ENCODE measurements at regions not wholly inside any gene's neighbourhood (a gene's known extent, or its start where the extent isn't known, plus 50 kb on each side); places are given as distances from the start of the nearest gene placed in this dataset.

DNA sequence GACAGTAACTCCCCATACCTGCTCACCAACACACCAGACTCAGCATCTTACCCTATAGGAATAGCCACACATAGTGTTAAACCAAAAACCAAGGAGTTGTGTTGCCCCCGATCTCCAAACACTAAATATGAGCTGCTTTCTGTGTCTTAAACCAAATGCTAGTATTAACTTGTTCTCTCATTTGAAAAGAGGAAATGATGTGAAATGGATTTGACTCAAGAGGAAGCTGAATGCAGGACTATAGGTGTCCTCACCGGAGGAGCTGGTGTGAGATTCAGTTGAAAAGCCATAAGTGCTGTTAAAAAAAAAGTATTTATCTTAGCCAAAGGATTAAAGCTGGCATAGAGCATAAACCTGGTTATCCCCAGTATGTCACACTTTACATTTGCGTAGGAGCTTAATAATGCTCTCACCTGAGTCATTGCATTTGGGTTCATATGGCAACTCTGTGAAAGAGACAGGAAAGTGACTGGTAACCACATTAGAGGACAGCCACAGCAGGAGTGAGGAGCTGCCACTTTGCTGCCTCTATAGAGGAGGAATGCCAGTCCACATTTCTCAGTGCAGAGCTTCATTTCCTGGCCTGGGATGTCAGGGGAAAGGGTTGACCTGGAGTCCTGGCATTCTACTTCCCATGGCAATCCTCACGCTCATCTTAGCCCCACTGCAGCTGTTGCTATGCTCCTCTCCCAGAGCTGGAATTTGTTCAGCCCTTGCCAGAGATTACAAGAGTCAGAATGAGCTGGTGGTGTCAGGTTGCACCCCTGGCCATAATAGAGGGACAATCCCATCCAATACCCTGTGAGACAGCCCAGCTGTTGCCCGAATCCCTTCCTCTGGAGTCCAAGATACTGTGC lies 143.3 kb upstream of the ANKFN1 start:
- DNase-seq (ENCODE audit: low read depth), result peak; percentile 4

DNA sequence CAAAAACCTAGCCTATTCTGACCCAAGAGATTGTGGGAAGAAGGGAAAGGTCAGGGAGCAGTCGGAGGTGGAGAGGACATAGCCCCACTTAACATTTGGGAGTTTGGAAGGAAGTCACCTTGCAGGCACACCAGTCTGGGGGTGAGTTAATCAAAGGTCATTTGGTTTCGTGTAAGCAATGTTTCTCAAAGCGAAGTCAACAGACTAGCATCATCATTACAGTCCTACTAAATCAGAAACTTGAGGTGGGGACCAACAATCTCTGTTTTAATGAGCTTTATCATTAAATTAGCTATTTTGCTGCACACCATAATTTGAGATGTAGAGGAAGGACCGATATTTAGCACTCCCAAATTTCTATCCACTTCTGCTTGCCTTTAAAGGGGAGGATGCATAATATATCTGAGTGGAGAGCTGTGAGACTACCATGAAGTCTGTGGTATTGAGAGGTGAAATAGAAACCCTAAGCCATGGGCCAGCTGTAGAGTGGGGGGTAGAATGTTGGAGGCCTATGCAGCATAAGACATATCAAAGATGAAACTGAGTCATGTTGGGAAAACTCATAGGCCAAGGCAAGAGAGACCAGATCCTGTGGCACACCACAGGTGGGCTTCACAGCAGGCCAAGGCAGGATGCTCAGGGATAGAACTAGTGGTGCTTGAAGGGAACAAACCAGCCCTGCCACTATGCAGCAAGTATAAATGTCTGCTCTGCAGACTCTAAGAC lies 141.7 kb upstream of the ANKFN1 start:
- no peak for DNase-seq (ENCODE audit: low read depth)

DNA sequence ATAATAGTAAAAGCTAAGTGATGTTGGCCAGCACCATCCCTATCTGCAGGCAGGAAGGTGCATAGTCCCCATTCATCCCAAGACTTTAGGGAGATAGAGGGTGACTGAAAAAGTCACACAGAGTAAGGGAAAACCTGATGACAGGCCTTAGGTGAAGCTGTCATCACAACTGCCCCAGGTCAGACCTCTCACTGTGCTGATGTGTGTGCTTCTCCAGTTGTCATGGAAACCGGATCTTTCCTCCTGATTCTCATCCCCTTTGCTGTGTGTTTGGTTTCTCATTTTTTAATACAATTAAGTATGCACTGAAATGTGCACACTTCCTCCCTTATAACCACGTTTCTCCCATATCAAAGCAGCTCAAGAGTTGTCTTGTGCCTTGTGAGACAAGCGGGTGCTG lies 135.1 kb upstream of the ANKFN1 start:
- no peak for DNase-seq (ENCODE audit: low read depth)

DNA sequence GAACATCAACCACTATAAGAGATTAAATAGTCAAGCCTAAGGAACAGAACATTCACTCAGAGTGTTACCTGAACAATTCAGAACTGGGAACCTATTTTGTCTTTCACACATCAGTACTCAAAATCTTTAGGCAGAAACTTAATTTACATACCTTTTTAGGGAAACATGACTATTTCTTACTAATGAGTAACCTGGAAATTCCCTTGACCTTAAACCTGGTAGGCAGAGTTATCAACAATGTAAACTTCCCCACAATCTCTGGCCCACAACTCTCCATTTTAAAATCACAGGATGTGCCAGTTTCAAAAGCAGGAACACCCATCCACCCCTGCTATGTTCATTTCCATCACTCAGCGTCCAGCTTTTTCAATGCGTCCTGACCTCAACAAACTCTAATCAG lies 132.9 kb upstream of the ANKFN1 start:
- DNase-seq (ENCODE audit: low read depth), result no peak

DNA sequence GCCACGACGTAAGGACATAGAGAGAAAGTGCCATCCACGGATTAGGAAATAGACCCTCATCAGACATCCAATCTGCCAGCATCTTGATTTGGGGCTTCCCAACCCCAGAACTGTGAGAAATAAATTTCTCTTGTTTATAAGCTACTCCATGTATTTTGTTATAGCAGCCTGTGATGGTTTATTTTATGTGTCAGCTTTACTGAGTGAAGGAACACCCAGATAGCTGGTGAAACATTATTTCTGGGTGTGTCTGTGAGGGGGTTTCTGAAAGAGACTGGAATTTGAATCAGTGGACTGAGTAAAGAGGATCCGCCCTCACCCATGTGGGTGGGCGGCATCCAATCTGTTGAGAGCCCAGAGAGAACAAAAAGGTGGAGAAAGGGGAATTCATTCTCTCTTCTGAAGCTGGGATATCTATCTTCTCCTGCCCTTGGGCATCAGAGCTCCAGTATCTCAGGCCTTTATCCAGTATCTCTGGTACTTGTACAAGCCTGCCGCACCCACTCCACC lies 131.5 kb upstream of the ANKFN1 start:
- DNase-seq (ENCODE audit: low read depth), result no peak

DNA sequence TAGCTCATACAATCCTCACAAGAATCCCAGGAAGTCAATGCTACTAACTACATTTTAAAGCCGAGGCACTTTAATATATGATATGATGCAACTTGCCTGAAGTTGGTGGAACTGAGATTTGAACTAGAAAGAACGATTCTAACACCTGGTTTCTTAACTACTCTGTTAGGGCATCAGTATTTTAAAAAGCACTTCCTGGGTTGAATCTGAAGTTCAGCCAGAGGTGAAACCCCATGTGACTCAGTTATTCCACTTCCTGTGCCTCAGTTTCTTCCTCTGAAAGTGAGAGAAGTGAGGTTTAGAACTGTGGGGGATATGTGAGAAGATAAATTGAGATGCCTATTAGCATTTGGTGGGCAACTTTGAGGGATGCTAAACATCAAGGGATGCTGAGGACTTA lies 129.4 kb upstream of the ANKFN1 start:
- DNase-seq (ENCODE audit: low read depth), result no peak

DNA sequence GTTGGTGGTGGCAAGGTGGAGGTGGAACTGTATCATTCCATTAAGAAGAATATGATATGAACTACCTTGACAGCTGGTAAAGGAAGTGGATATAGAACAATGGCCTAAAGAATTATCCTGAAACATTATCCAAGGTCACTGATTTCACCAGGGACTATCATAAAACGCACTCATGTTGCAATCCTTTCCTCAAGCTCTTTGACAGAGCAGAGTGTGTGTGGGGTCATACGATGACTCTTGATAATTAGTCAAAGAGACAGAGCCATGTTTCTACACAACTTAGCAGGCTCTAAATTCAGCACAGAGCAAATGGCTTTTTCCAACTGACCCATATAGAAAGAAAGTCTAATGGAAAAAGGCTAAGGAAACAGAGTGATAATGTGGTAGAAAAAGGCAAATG lies 126.4 kb upstream of the ANKFN1 start:
- no peak for DNase-seq (ENCODE audit: low read depth)

DNA sequence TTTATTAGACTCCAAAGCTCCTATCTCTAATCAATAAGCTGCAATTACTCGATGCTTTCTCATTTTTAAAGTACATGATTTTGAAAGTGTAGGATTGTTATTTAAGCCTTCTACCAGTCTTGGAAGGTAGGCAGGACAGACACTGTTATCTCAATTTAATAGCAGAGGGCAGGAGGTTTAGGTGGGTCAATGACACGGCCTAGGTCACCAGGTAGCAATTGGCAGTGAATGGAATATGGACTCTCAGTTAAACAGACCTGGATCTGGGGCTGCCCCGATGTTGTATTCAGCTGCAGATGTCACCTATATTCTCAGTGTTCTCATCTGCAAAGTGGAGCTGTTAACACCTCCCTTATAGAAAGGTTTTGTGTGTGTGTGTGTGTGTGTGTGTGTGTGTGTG lies 124.4 kb upstream of the ANKFN1 start:
- DNase-seq (ENCODE audit: low read depth), result no peak

DNA sequence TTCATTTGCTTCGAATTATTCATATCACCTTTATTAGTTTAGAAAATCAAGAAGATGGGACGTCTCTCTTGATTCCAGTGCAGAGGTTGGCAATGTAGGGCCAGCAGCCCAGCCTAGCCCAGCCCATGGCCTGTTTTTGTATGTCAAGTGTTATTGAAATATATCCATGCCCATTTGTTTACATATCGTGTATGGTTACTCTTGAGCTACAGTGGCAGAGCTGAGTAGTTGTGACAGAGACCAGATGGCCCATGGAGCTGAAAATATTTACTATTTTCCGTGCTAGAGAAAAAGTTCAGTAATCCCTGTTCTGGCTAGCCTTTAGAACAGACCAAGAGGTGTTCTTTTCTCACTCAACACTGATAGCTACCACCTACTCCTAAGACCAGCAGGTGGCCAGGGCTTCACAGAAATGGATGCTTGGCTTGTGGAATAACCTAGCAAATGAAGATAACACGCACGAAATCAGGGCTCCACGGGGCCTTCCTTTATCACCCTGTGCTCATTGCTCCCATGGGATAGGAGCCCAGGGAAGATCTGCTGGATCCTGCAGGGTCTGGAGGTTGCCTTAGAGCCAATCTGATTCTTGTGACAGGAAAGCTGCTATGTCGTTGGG lies 123.2 kb upstream of the ANKFN1 start:
- no peak for DNase-seq (ENCODE audit: low read depth)

DNA sequence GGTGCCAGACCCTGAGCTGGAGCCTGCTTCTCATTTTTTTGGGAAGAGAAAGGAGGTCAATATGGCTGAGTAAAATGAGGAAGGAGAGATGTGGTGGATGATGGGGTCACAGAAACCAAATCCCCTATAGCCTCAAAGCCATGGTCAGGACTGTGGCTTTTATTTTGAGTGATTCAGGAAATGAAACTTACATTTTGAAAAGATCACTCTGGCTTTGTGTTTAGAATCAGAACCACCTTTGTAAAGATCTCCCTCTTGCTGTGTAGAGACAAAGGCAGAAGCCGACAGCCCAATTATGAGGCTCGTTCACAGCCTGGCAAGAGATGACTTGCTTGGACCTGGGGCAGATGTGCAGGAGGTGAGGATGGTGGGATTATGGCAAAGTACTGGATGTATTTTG lies 121.6 kb upstream of the ANKFN1 start:
- no peak for DNase-seq (ENCODE audit: low read depth)

DNA sequence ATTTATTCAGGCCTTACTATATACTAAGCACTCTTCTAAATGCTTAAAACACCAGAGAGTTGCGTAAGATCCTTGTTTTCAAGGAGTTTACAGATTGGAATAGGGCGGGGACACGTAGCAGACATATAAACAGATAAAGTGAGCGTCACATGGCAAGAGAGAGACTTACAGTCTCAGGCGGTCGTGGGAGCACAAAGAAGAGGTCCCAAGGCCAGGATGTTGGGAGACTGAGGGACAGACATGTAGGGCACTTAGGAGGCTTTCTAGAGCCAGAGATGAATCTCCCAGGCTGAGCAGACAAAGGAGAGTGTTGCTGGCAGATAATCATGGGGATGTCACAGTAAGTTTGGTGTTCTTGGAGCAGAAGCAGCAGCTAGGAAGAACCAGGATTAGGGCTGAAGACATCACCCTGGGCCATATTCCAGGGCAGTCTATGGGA lies 119.1 kb upstream of the ANKFN1 start:
- no peak for DNase-seq (ENCODE audit: low read depth)

DNA sequence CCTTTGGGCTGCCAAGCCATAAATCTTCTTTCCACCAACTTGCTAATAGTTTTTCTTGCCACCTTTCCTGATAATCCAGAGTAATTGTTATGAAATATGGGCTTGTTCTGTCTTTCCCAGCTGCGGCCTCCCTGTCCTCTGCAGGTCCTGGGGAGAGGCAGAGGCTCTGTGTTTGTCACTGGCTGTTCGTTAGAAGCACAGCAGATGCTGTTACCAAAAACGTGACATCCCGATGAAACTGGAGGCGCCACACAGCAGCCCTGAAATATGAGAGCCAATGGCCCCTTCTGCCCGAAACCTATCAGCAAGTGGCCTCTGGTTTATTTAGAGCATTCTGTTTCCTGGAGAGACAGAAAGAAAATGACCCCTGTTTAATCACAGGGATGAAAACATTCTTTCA lies 115.1 kb upstream of the ANKFN1 start:
- DNase-seq (ENCODE audit: low read depth), result no peak

DNA sequence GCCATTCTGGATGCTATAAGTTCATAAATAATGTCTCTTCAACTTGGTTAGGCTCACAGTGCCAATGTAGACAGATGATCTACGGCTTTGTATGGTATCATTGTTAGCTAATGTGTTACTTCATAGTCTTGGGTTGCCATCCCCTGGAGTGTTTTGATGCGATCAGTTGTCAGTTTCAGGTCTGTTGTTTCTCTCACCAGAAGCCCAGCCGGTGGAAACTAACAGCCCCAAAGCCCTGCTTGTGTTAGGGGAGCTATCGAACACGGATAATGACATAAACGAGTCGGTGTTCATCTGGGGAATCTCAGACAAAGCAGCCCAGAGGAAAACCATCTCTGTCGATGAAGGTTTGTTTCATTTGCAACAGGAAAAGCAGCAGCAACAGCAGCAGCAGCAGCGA lies 107.4 kb upstream of the ANKFN1 start:
- no peak for DNase-seq (ENCODE audit: low read depth)

DNA sequence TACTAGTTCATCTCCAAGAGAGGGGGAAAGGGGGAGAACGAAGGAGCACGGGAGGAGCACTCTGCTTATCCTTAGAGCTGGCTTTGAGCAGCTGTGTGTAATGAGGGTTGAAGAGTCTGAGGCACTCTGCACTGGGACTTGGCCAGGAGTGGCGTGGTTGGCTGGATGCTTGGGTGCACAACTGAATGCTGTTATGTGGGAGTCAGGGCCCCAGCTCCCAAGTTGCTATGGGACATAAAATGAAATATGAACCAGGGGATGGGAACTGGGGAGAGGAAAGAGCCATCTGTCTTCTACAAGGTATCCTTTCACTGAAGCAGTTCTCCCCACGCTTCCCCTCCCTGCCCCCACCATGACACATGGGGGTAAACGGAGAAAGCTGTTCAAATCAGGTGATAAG lies 105.9 kb upstream of the ANKFN1 start:
- no peak for DNase-seq (ENCODE audit: low read depth)

DNA sequence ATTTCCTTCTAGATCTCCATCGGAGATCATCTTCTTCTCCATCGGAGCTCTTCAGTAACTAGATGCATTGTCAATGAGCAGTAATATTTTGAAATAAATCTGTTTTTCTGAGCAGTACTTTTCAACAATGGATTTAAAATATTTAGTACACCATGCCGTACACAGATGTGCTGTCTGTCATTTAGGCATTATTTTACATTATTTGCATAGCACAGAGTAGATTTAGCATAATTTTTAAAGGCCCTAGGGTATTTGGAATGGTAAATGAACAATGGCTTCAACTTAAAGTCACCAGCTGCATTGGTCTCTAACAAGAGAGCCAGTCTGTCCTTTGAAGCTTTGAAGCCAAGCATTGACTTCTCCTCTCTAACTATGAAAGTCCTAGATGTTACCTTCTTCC lies 95.4 kb upstream of the ANKFN1 start:
- no peak for DNase-seq (ENCODE audit: low read depth)

DNA sequence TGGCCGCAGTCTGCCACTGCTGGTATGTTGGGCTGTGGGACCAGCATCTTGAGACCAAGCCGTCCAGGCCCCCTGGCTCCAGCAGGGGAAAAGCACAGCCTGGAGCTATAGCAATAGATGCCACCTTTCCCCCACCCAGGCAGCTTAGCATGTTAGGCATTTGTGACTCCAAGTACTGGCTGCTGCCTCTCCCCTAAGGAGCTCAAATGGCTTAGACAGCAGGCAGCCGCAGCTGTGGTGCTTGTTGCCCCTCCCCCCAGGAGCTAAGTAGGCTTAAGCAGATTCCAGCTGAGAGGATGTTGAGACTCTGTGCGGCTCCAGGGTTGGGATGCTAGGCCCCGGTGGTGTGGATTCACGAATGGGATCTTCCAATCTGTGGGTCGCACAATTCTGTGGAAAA lies 88.8 kb upstream of the ANKFN1 start:
- no peak for DNase-seq (ENCODE audit: low read depth)

DNA sequence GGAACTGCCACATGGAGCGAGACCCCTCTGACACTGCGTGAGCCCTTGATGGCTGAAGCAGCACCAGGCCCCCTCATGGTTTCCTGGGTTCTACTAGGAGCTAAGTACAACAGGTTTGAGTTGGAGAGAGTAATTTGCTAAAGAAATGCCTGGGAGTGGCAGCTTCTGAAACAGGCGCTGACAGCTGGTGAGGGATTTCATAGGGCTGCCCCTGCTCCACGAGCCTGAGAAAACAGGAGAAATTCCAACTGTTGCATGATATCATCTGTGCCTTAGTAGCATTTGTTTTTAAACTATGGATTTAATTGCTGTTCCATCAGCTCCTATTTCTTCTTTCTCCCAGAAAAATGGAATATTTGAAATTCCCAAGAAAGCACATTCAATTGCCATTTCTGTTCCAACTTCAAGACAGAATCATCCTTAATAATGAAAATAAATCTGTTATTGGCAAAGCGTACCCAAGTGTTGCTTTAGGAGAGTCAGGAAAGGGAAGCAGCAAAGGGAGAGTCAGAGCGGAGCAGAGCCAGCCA lies 78.8 kb upstream of the ANKFN1 start:
- DNase-seq (ENCODE audit: low read depth), result no peak

DNA sequence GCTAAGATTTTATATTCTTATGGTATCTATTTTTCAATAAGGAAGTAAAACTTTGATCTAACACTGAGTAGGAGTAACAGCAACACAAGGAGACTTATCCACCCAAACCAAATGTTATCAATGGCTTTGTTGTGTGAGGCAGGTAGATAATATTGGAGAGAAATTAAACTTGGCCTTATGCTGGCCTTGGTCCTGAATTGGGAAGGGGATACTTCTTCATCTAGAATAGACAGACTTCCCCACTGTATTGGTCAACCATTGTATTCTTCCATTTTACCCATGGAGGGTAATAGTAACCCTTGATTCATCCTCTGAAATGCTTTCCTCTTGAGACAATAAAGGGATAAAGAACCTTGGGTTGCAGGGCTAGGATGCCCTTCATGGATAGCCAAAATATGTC lies 76.3 kb upstream of the ANKFN1 start:
- no peak for DNase-seq (ENCODE audit: low read depth)

DNA sequence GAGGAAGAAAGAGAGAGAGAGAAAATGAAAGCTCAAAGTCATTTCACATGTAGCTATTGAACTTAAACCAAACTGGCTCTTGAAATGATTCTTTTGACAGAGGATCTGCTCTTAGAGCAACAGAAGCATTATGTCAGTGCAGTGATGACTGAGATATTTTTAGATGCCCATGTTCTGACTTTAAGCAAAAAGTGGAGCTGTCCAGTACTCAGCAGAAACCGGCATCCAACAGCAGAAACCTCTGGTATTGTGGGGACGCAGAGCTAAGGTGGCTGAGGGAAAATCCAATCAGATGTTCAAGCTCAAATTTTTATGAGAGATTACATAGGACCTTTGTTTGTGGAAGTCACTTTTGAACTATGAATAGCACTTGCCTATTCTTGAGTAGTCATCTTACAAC lies 69.8 kb upstream of the ANKFN1 start:
- DNase-seq (ENCODE audit: low read depth), result no peak

DNA sequence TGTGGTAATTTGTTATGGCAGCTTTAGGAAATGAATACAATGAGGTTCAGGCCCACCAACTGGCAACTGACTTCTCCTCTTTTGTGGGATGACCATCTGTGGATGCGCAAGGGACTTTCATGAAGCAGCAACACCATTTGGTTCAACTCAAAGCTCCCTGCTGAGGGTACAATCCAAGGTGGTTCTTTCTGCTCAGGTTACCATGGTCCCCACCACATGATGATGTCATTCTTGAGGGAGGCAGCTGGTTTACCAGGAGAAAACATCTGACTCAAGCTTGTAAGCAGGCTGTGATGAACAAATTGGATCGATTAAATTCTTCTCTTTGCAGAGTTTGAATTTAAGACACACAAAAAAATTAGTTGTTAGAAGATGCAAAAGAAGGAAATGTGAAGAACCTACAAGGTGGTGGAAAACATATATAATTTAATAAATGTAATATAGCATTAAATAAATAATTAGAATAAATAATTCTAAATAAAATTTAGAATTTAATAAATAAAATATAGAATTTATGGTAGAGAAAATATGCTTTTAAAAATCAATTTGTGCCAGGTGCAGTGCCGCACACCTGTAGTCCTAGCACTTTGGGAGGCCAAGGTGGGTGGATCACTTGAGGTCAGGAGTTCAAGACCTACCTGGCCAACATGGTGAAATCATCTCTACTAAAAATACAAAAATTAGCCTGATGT lies 67.6 kb upstream of the ANKFN1 start:
- peak; percentile 4 for DNase-seq (ENCODE audit: low read depth)

DNA sequence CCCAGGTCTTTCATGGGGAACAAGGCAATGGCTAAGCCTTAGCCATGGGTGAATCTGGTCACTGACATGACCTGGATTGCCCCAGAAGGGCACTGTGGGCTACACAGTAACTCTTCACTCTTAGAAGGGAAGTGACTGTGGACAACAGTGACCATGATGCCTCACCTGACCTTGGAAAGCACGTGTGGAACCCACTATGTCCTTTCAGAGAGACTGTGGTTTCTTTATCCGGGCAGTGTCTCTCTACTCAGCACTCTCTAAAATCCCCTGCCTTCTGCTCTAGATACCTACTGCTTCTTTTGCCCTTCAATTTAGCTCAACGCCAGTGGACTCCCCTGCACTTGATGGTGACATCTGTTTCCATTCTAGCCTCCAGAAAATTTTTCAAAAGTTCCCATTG lies 66.1 kb upstream of the ANKFN1 start:
- no peak for DNase-seq (ENCODE audit: low read depth)
